ES-I3 (cell line): ENCODE measurements at regions not wholly inside any gene's neighbourhood (a gene's known extent, or its start where the extent isn't known, plus 50 kb on each side); places are given as distances from the start of the nearest gene placed in this dataset.

Source experiments
- H3K36me3 ChIP-seq: 2 replicates; pipeline ENCODE4 v1.6.1; 2013; ENCODE audit warnings: mild to moderate bottlenecking, low read length, control low read depth, moderate library complexity; ENCODE audit not compliant: insufficient read depth
- H3K4me1 ChIP-seq: 2 replicates; pipeline ENCODE4 v1.6.1; 2013; ENCODE audit warnings: mild to moderate bottlenecking, control low read depth, low read length; ENCODE audit not compliant: insufficient read depth
- H3K9ac ChIP-seq: 2 replicates; pipeline ENCODE4 v1.6.1; 2013; ENCODE audit warnings: low read depth, mild to moderate bottlenecking, low read length, moderate library complexity
- H3K9me3 ChIP-seq: 2 replicates; pipeline ENCODE4 v1.6.1; 2013; ENCODE audit warnings: mild to moderate bottlenecking, low read length, moderate library complexity; ENCODE audit not compliant: control insufficient read depth, insufficient read depth

GRCh38 chrX:37955273-37955672 is 51.1 kb upstream of the SYTL5 start:
- no peaks in the 10 kb centered on the region for H3K9me3 ChIP-seq

DNA sequence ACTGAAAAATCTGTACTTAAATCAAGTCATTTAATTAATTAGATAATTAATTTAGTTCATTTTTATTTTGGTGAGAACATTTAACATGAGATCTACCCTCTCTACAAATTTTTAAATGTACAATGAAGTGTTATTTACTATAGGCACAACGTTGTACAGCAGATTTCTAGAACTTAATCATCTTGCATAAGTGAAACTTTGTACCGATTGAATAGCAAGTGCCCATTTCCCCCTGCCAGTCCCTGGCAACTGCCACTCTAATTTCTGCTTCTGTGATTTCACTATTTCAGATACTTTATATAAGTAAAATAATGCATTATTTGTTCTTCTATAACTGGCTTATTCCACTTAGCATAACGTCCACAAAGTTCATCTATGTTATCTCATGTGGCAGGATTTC is 50.1 kb upstream of the SYTL5 start:
- no peaks in the 10 kb centered on the region for H3K4me1 ChIP-seq
- no peak overlapping the region for H3K9ac ChIP-seq
- no peaks in the 10 kb centered on the region; the same call in 1 of the 2 replicates for H3K36me3 ChIP-seq
- peaks cover 4% of the 10 kb centered on the region; the same call in 1 of the 2 replicates for H3K9me3 ChIP-seq

More at GRCh38 chrX:37955273-37955672, 51.1 kb upstream of the SYTL5 start:
- H3K9ac ChIP-seq: no peak overlapping the region
- H3K36me3 ChIP-seq: no peaks in the 10 kb centered on the region; the same call in 1 of the 2 replicates
- H3K4me1 ChIP-seq: no peaks in the 10 kb centered on the region
